HG02678 (cell line): ENCODE measurements at regions not wholly inside any gene's neighbourhood (a gene's known extent, or its start where the extent isn't known, plus 50 kb on each side); places are given as distances from the start of the nearest gene placed in this dataset.

Source experiments
- ATAC-seq: cut with Tn5 transposase; IDR thresholded peaks from one replicate; pipeline ENCODE4 v1.9.1; 2021; ENCODE audit warnings: mild to moderate bottlenecking, moderate library complexity; ENCODE audit not compliant: unreplicated experiment

GRCh38 chr2:145124085-145124484 is 604.2 kb upstream of the ZEB2 start:
- no peak for ATAC-seq

GRCh38 chr2:145123606-145124005 is 603.7 kb upstream of the ZEB2 start:
- no peak for ATAC-seq

- ATAC-seq: peak; percentile 68
Observed at GRCh38 chr2:145119225-145119624, 599.3 kb upstream of the ZEB2 start.

DNA sequence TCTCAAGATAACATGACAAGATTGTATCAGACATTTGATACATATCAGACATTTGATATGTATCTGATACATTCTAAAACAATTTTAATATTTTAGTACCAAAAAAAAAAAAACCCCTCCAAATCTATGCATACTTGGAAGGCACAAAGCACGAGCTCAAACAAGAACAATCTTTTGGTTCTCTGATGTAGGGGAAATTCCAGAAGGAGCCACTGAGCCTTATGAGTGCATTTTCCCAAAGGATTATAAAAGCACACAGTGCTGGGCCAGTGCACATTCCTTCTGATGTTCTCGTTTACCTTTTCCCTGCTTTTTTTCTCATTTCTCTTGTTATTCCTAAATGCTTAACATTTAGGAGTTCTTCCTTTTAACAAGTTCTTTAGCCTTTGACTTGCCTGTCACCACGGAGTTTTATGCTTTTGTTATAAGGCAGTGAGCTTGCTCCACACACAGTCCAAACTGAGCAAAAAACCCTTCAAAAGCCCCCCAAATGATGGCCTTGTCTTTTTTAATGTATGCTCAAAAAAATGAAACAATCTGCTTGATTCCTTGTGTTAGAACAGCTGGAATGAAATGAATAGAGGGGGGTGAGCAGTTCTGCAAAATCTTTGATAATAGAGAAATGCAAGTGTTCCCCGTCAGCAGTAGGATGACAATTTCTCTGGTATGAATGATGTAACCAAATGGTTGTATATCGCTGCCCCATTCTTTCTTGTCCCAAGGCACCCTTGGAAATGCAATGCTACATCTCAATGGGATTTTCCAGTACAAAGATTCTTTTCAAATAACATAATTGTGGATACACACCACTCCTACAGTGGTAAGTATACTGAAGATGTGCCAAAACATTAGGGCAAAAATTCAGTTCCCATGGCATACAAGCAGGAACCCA is 597.2 kb upstream of the ZEB2 start:
- ATAC-seq: no peak

- no peak for ATAC-seq
Observed at GRCh38 chr2:145116056-145116455, 596.1 kb upstream of the ZEB2 start.

DNA sequence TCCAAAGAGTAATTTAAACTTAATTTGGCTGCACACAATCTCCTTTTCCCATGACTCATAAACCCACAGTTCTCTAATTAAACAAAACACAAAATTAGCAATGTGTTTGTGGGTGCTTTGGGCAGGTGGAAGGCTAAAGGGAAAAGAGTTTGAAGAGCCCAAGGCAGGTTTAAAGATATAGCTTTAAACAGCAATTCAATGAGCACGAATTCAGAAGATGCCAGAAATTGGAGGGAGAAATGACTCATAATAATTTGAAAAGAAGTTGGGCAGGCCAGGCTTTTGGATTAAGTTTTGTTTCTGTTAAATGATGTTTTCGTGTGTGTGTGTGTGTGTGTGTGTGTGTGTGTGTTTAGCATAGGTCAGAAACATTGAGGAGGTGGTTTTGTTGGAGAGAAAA is 594.8 kb upstream of the ZEB2 start:
- ATAC-seq: no peak

DNA sequence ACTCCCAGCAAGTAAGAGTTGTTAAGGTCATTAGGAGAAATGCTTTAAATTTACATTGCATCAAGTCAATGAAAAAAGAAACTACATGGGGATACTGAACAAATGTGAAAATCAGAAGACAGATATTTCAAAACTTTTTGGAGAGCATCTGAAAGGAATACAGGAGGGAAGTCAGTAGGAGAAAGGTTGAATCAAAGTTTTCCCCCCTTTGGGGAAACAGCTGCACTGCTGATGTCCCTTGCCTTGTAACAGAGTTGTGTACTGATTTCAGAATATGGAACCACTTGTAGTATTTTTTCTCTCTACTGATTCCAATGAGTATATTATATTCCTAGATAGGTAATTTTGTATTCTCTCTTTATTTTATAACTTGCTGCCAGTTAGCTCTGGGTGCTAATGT is 592.5 kb upstream of the ZEB2 start:
- no peak for ATAC-seq

GRCh38 chr2:145110668-145111356 is 590.9 kb upstream of the ZEB2 start:
- ATAC-seq: no peak

- no peak for ATAC-seq
Observed at GRCh38 chr2:145108959-145109710, 589.2 kb upstream of the ZEB2 start.

DNA sequence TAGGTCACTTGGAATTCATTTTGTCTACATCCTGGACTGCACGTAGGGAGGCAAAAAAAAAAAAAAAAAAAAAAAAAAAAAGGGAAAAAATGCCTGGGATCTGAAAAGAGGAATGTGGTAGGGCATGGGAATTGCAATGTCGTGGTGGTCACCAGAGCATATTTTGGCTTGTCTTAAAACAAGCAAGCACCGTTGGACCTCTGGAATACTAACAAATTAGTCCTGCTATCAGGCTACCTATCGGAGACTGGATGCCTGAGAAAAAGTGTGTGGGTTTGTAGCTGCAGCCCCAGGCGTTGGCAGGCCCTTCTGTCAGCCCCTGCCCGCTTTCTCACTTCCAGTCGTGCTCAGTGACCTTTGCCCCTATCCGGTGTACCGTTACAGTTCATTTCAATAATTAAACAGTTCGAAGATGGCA is 588.5 kb upstream of the ZEB2 start:
- ATAC-seq: no peak

GRCh38 chr2:145106293-145106692 is 586.4 kb upstream of the ZEB2 start:
- no peak for ATAC-seq

DNA sequence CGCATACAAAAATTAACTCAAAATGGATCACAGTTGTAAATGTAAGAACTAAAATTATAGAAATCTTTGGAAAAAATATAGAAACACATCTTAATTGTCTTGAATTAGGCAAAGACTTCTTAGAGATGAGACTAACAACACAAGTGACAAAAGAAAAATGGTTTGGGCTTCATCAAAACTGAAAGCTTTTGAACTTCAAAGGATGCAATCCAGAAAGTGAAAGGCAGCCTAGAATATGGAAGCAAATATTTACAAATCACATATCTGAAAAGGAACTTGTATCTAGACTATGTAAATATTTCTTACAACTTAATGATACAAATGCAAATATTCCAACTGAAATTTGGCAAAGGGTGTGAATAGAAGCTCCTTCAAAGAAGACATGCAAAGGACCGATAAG is 582.8 kb upstream of the ZEB2 start:
- no peak for ATAC-seq

GRCh38 chr2:145100301-145100700 is 580.4 kb upstream of the ZEB2 start:
- no peak for ATAC-seq

- no peak for ATAC-seq
Observed at GRCh38 chr2:145096582-145096981, 576.7 kb upstream of the ZEB2 start.

DNA sequence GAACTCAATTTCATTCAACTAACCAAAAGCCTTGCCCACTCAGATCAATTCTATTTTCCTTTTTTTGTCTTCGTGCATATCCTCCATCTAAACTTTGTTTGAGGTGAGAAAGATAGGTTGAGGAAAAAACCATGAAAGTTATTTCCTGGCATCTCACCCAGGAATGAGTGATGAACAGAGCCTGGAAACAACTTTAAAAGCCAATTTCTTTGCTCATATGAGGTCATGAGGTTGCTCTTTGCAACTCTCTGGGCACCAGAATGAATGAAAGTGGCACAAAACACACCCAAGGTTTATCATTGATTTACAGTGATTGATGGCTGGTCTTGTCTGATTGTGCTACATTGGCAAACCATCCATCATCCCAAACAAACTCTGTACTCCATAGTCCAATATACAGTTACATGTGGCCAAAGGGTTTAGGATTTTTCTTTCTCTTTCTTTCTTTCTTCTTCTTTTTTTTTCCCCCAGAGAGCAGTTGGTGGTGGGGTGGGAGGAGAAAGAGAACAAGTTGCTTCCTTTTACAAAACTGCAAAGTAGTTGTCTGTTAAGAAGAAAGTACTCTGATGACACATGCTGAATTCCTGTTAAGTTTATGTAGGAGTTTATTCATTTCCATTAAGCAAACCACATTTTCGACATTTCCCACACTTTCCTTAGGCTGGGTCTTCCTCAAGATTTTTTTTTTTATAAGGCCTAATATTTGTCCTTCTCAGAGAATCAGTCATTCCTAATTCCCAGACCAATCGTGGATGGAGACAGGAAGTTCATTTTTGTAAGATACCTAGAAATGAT is 575.9 kb upstream of the ZEB2 start:
- ATAC-seq: no peak

DNA sequence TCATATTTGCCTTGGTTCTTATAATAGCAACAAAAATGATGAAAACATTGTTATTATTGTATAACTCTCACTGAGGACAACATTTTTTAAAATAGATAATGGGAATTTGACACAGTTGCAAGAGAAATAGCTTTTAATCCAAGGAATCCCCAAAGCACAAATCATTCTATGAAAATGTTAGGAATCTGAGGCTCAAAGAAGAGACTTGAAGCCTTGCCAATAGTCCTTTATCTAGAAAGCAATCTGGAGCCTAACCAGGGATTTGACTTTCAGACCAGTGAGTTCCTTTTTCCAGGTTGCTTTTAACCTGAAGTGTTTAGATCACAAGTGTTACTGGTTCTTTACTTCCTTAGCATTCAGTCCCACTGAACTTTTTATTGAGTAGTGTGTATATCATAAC is 574.5 kb upstream of the ZEB2 start:
- ATAC-seq: no peak

GRCh38 chr2:145091967-145092366 is 572.0 kb upstream of the ZEB2 start:
- ATAC-seq: no peak

- no peak for ATAC-seq
Observed at GRCh38 chr2:145090841-145091761, 571.2 kb upstream of the ZEB2 start.

- no peak for ATAC-seq
Observed at GRCh38 chr2:145088756-145089155, 568.8 kb upstream of the ZEB2 start.

DNA sequence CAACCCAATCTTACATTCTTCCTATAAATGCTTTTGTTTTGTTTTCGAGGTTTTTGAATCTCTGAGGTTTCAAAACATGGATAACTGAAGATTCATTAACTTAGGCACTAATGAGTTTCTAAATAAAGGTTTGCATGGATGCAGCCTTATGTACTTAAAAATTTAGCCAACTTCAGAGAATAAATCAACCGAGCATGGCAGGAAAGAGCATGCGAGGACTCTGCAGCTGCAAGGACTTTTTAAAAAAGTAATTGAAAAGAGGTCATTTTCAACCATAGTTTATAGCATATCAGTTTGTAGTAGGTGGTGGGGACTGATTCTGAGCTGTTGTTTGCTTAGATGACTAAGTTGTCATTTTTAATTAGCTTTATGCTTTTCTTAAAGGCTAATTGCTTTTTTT is 567.0 kb upstream of the ZEB2 start:
- no peak for ATAC-seq
